Tibial artery (tissue), 4 donors: ENCODE measurements at regions not wholly inside any gene's neighbourhood (a gene's known extent, or its start where the extent isn't known, plus 50 kb on each side); places are given as distances from the start of the nearest gene placed in this dataset.

ENCODE experiments used
- DNase-seq, 2 donors: peaks; one replicate each; pipeline ENCODE4 v3.0.0-alpha.2; 2019
- H3K27ac ChIP-seq, 2 donors: fragments of 200-600 bp; sonication (generic) in 1 of 2; 1 replicate in 1 of 2; 2 replicates in 1 of 2; pipeline ENCODE4 v1.5.1; 2018 to 2019; ENCODE audit warnings: mild to moderate bottlenecking in 1 of 2
- H3K27me3 ChIP-seq, 2 donors: fragments of 200-600 bp; sonication (generic) in 1 of 2; one replicate each; pipeline versions ENCODE4 v1.5.1 to v1.6.0; 2016 to 2019
- H3K36me3 ChIP-seq, 3 donors: fragments of 200-600 bp; sonication (generic) in 2 of 3; one replicate each; pipeline ENCODE4 v1.5.1; 2016 to 2019; ENCODE audit warnings: mild to moderate bottlenecking in 2 of 3
- H3K4me1 ChIP-seq, 4 donors: fragments of 200-600 bp; sonication (generic) in 2 of 4; 1 replicate in 3 of 4; 2 replicates in 1 of 4; pipeline ENCODE4 v1.5.1; 2016 to 2019
- H3K4me3 ChIP-seq, 2 donors: fragments of 200-600 bp; sonication (generic) in 1 of 2; 1 replicate in 1 of 2; 2 replicates in 1 of 2; pipeline ENCODE4 v1.5.1; 2018 to 2019; ENCODE audit warnings: mild to moderate bottlenecking in 2 of 2
- H3K9me3 ChIP-seq, 3 donors: fragments of 200-600 bp; sonication (generic) in 1 of 3; one replicate each; pipeline ENCODE4 v1.5.1; 2016 to 2019
- intact Hi-C: fragments of 100-400 bp; cut with DNase I; formaldehyde crosslinking; loops from one replicate; pipeline ENCODE4 v1.15.0; 2023; ENCODE audit warnings: low total_unique reads
- TF ChIP-seq, protein P1 (sequence below), 2 experiments: fragments of 200-600 bp in 1 of 2; fragments of 450-650 bp in 1 of 2; IDR thresholded peaks; one replicate each; pipeline ENCODE4 v1.5.1; 2017 to 2019; ENCODE audit warnings: antibody characterized with exemption in 2 of 2, mild to moderate bottlenecking in 1 of 2, moderate library complexity in 1 of 2

DNA sequence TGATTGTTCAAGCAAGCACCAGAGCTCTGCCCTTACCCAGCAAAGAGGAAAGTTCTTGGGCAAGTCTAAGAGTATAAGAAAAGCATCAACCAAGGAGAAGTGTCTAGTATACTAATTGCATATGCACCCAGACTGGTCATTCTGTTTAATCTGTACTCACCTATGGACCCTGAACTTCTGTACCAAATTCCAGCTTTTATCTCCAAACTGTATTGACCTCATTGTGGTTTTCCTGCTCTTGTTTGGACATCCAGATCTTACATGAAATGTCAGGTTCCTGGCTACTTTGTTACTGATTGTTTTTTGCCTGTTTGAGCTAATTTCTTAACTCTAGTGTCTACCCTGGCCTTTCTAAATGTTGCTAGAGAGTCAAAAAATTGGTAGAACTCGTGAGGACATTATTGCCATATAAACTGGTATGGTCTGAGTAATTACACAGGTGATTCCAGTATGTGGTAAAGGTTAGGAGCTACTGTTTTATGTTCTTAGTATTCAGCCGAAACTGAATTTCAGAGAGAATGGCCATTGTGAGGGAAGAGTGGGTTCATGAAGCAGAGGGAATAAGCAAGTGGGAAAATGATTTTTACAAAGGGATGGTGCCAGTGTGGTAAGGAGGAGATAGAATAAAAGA lies 146.3 kb downstream of the HNMT start:
- H3K4me3 ChIP-seq = no peak overlapping the region
- DNase-seq = no peak
- H3K9me3 ChIP-seq = no peaks in the 10 kb centered on the region
- H3K4me1 ChIP-seq = peaks cover 0 to 2% (median 0%) of the 10 kb centered on the region in 4 donors
- no peaks in the 10 kb centered on the region for H3K36me3 ChIP-seq
- no peaks in the 10 kb centered on the region for H3K27me3 ChIP-seq
- TF ChIP-seq, protein P1, sequence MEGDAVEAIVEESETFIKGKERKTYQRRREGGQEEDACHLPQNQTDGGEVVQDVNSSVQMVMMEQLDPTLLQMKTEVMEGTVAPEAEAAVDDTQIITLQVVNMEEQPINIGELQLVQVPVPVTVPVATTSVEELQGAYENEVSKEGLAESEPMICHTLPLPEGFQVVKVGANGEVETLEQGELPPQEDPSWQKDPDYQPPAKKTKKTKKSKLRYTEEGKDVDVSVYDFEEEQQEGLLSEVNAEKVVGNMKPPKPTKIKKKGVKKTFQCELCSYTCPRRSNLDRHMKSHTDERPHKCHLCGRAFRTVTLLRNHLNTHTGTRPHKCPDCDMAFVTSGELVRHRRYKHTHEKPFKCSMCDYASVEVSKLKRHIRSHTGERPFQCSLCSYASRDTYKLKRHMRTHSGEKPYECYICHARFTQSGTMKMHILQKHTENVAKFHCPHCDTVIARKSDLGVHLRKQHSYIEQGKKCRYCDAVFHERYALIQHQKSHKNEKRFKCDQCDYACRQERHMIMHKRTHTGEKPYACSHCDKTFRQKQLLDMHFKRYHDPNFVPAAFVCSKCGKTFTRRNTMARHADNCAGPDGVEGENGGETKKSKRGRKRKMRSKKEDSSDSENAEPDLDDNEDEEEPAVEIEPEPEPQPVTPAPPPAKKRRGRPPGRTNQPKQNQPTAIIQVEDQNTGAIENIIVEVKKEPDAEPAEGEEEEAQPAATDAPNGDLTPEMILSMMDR (IDR thresholded peaks at IDR 0.05) = no peak
- H3K27ac ChIP-seq = no peak overlapping the region
- intact Hi-C loops = no loop called here

DNA sequence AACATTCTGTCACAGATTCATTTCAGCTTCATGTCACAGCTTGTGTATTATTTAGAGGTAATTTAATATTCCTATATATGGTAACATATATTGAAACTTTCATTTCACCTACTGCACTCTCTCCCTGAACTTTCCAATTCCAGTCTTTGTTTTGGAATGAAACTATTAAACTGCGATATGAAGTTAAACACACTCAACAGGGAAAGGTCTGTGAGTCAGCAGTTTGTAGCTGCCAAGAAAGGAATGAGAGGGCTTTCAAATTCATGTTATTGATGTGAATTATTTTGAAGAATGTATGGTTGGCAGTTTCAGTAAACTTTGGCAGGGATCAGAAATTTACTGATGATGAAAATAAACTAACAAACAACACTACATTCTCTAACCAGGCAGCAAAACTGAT lies 148.3 kb downstream of the HNMT start:
- TF ChIP-seq, protein P1 (IDR thresholded peaks at IDR 0.05) = no peak
- H3K9me3 ChIP-seq = no peaks in the 10 kb centered on the region
- H3K4me1 ChIP-seq = no peaks in the 10 kb centered on the region
- H3K36me3 ChIP-seq = no peaks in the 10 kb centered on the region
- intact Hi-C loops = no loop called here
- no peaks in the 10 kb centered on the region for H3K27me3 ChIP-seq
- no peak for DNase-seq
- H3K4me3 ChIP-seq = no peak overlapping the region
- no peak overlapping the region for H3K27ac ChIP-seq

DNA sequence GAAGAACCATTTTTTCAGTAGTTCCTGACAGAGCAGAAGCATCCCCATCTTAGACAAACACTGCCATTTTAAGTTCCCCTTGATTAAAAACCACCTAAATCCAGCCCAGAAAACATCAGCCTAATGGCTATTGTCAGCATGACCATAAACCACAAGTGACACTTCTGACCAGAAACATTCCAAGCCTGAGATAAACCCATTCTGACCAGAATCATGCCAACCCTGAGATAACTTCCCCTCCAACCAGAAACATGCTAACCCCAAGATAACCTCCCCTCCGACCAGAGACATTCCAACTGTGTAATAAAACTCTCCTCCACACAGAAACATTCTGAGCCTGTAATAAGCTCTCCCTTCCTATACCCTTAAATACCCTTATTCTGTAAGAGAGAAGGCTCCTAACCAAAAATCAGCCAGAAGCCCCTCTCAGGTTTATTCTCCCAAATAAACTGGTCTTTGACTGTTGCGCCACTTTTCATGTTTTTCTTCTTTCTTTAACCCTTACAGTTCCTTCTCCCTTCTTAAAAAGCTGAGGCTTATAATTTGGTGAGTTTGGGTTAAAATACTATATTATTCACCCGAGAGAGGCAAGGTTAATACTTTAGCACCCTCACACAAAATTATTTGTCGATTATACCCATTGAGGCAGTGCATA lies 149.7 kb downstream of the HNMT start:
- no peak for DNase-seq
- TF ChIP-seq, protein P1 (IDR thresholded peaks at IDR 0.05) = no peak
- intact Hi-C loops = no loop called here
- Histone ChIP-seq H3K4me1 (no peaks in the 10 kb centered on the region), H3K9me3 (no peaks in the 10 kb centered on the region), H3K27me3 (no peaks in the 10 kb centered on the region), H3K36me3 (no peaks in the 10 kb centered on the region), H3K27ac (no peak overlapping the region), H3K4me3 (no peak overlapping the region)

DNA sequence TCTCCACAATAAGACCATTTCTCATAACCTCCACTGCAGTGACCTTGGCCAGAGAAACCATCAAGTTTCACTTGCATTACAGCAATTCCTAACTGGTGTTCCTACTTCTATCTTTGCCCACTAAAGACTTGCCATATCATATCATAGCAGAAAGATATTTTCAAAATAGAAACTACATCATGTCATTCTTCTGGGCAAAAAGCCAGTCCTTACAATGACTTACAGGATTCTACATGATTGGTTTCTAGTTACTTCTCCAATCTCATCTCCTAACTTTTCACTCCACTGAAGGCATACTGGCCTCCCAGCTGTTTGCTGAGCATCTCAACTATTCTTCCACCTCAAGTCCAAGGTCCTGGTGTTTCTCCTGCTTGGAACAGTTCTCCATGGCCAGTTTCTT lies 151.4 kb downstream of the HNMT start:
- Histone ChIP-seq H3K4me1 (no peaks in the 10 kb centered on the region), H3K27me3 (no peaks in the 10 kb centered on the region), H3K4me3 (no peak overlapping the region), H3K27ac (no peak overlapping the region), H3K9me3 (no peaks in the 10 kb centered on the region), H3K36me3 (no peaks in the 10 kb centered on the region)
- TF ChIP-seq, protein P1 (IDR thresholded peaks at IDR 0.05) = no peak
- intact Hi-C loops = no loop called here
- no peak for DNase-seq

GRCh38 chr2:138116456-138116855 lies 152.2 kb downstream of the HNMT start:
- no peaks in the 10 kb centered on the region for H3K4me1 ChIP-seq
- intact Hi-C loops = no loop called here
- H3K9me3 ChIP-seq = no peaks in the 10 kb centered on the region
- no peak for DNase-seq
- H3K27ac ChIP-seq = no peak overlapping the region
- H3K36me3 ChIP-seq = no peaks in the 10 kb centered on the region
- TF ChIP-seq, protein P1 (IDR thresholded peaks at IDR 0.05) = no peak
- H3K4me3 ChIP-seq = no peak overlapping the region
- H3K27me3 ChIP-seq = no peaks in the 10 kb centered on the region
